ENCODE measurements at regions not wholly inside any gene's neighbourhood (a gene's known extent, or its start where the extent isn't known, plus 50 kb on each side); places are given as distances from the start of the nearest gene placed in this dataset.

DNA sequence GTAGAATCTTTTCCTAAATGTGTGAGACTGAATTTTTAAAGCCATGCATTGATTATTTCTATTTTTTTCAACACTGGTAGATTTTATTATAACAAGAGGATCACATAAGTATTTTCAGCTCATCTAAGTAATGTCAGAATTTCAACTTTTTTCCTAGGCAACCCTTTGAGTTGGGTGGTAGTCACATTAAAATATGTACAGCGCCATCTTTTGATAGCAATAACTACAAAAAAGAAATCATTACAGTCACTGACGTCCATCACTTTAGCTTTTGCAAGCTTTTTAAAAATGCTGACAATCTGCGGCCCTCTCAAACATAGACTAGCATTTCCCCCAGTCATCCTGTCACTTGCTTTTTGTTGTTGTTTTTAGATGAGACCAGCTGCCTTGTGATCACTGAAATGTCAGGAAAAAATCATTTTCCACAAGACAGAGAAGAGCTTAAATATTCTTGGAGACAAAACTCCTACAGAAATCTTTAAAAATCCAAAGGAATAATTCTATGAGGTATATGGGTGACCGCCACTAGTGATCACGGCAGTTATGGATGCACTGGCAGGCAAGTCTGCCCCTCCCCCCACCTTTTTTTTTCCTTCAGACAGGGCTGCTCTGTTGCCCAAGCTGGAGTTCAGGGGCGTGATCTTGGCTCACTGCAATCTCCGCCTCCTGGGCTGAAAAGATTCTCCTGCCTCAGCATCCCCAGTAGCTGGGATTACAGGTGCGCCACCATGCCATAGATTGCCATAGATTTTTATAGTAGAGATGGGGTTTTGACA, 384.0 kb upstream of the KCNMB2 start:
- TF ChIP-seq POLR2A (IDR thresholded peaks at IDR 0.05): no peak
- TF ChIP-seq, protein P1, sequence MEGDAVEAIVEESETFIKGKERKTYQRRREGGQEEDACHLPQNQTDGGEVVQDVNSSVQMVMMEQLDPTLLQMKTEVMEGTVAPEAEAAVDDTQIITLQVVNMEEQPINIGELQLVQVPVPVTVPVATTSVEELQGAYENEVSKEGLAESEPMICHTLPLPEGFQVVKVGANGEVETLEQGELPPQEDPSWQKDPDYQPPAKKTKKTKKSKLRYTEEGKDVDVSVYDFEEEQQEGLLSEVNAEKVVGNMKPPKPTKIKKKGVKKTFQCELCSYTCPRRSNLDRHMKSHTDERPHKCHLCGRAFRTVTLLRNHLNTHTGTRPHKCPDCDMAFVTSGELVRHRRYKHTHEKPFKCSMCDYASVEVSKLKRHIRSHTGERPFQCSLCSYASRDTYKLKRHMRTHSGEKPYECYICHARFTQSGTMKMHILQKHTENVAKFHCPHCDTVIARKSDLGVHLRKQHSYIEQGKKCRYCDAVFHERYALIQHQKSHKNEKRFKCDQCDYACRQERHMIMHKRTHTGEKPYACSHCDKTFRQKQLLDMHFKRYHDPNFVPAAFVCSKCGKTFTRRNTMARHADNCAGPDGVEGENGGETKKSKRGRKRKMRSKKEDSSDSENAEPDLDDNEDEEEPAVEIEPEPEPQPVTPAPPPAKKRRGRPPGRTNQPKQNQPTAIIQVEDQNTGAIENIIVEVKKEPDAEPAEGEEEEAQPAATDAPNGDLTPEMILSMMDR (IDR thresholded peaks at IDR 0.05): no peak
